22Rv1 (cell line): ENCODE measurements at regions not wholly inside any gene's neighbourhood (a gene's known extent, or its start where the extent isn't known, plus 50 kb on each side); places are given as distances from the start of the nearest gene placed in this dataset.

Experiments used
- CTCF ChIP-seq: fragments of 450-650 bp; IDR thresholded peaks from 2 replicates; pipeline ENCODE4 v1.5.1; 2017; ENCODE audit warnings: mild to moderate bottlenecking
- ZFX ChIP-seq: fragments of 450-650 bp; IDR thresholded peaks from 2 replicates; pipeline ENCODE4 v1.6.1; 2017; ENCODE audit warnings: antibody characterized with exemption, borderline replicate concordance

- TF ChIP-seq CTCF (no peak), ZFX (no peak)
These were observed 205.7 kb downstream of the TOMM20 start for GRCh38 chr1:234922987-234923386.
